B cell (primary cell): ENCODE measurements at regions not wholly inside any gene's neighbourhood (a gene's known extent, or its start where the extent isn't known, plus 50 kb on each side); places are given as distances from the start of the nearest gene placed in this dataset.

Experiments used
- EZH2 ChIP-seq: IDR thresholded peaks from 2 replicates; pipeline ENCODE4 v1.6.1; 2012; ENCODE audit warnings: borderline replicate concordance, low read depth, mild to moderate bottlenecking, moderate library complexity, low read length; ENCODE audit not compliant: insufficient read depth, poor library complexity, severe bottlenecking
- TF ChIP-seq, protein P1 (sequence below): fragments of 200-600 bp; IDR thresholded peaks from one replicate; pipeline ENCODE4 v1.8.0; 2022; ENCODE audit warnings: antibody characterized with exemption, mild to moderate bottlenecking

GRCh38 chr20:18987781-18988360, 174.3 kb downstream of the SCP2D1 start:
- TF ChIP-seq, protein P1, sequence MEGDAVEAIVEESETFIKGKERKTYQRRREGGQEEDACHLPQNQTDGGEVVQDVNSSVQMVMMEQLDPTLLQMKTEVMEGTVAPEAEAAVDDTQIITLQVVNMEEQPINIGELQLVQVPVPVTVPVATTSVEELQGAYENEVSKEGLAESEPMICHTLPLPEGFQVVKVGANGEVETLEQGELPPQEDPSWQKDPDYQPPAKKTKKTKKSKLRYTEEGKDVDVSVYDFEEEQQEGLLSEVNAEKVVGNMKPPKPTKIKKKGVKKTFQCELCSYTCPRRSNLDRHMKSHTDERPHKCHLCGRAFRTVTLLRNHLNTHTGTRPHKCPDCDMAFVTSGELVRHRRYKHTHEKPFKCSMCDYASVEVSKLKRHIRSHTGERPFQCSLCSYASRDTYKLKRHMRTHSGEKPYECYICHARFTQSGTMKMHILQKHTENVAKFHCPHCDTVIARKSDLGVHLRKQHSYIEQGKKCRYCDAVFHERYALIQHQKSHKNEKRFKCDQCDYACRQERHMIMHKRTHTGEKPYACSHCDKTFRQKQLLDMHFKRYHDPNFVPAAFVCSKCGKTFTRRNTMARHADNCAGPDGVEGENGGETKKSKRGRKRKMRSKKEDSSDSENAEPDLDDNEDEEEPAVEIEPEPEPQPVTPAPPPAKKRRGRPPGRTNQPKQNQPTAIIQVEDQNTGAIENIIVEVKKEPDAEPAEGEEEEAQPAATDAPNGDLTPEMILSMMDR = no peak
- no peak for TF ChIP-seq EZH2
